H1 (cell line): ENCODE measurements at regions not wholly inside any gene's neighbourhood (a gene's known extent, or its start where the extent isn't known, plus 50 kb on each side); places are given as distances from the start of the nearest gene placed in this dataset.

Source experiments
- CTCF ChIA-PET: fragments of 300-600 bp; sonication (Branson Sonifier 250); formaldehyde crosslinking; loops from one replicate; lab custom pipeline; 2021; ENCODE audit not compliant: partially characterized antibody; lab: Charles Lee
- POLR2A ChIA-PET: fragments of 300-600 bp; sonication (Branson Sonifier 250); formaldehyde crosslinking; loops from one replicate; lab custom pipeline; 2021; ENCODE audit warnings: inconsistent platforms; ENCODE audit not compliant: partially characterized antibody; lab: Charles Lee
- DNase-seq, 2 experiments: peaks; one replicate each; pipeline versions ENCODE4 v3.0.0 to v3.0.0-alpha.2; 2010 to 2022; ENCODE audit warnings: low spot score in 2 of 2, low read depth in 1 of 2, mixed read lengths in 1 of 2
- FAIRE-seq: peaks from 2 replicates; lab custom pipeline; 2011; peaks lifted over from hg19 to GRCh38; lab: Jason Lieb, UNC
- H2AFZ ChIP-seq: 2 replicates; pipeline ENCODE4 v1.8.1; 2012; ENCODE audit warnings: low read length, inconsistent platforms
- H2AK5ac ChIP-seq: 2 replicates; pipeline ENCODE4 v1.6.1; 2013; ENCODE audit warnings: low read depth, low read length
- H2BK120ac ChIP-seq: replicated peaks from 2 replicates; pipeline ENCODE3; 2013; ENCODE audit warnings: low read depth, low read length, inconsistent platforms
- H2BK12ac ChIP-seq: 2 replicates; pipeline ENCODE4 v1.6.1; 2013; ENCODE audit warnings: low read depth, low read length
- H2BK15ac ChIP-seq: 2 replicates; pipeline ENCODE4 v1.6.1; 2013; ENCODE audit warnings: low read length
- H2BK20ac ChIP-seq: 2 replicates; pipeline ENCODE4 v1.6.1; 2013; ENCODE audit warnings: low read length
- H2BK5ac ChIP-seq: 2 replicates; pipeline ENCODE4 v1.6.1; 2013; ENCODE audit warnings: low read depth, low read length
- H3K14ac ChIP-seq: 2 replicates; pipeline ENCODE4 v1.6.1; 2013; ENCODE audit warnings: inconsistent platforms; ENCODE audit not compliant: insufficient read length
- H3K18ac ChIP-seq: 2 replicates; pipeline ENCODE4 v1.6.1; 2013; ENCODE audit warnings: low read length; ENCODE audit errors: extremely low read depth
- H3K23ac ChIP-seq: 2 replicates; pipeline ENCODE4 v1.6.1; 2013; ENCODE audit warnings: inconsistent platforms; ENCODE audit not compliant: insufficient read length
- H3K23me2 ChIP-seq: 2 replicates; pipeline ENCODE4 v1.6.1; 2013; ENCODE audit warnings: low read depth, low read length
- H3K27ac ChIP-seq: 2 replicates; pipeline ENCODE4 v1.6.1; 2011; ENCODE audit warnings: low read depth, low read length, inconsistent platforms
- H3K27me3 ChIP-seq, 4 experiments: replicated peaks in 1 of 4; 1 replicate in 1 of 4; 2 replicates in 3 of 4; pipeline versions ENCODE4 v1.6.1 to v1.8.1; 2011 to 2013; ENCODE audit warnings: low read length in 3 of 4, mild to moderate bottlenecking in 3 of 4, inconsistent platforms in 2 of 4, mixed read lengths in 2 of 4, moderate library complexity in 1 of 4; ENCODE audit not compliant: control insufficient read depth in 3 of 4, insufficient read depth in 3 of 4; ENCODE audit errors: extremely low read depth in 1 of 4
- H3K36me3 ChIP-seq, 4 experiments: 2 replicates each; pipeline versions ENCODE4 v1.6.1 to v1.8.1; 2011 to 2013; ENCODE audit warnings: mild to moderate bottlenecking in 4 of 4, low read length in 3 of 4, moderate library complexity in 2 of 4, control low read depth in 1 of 4, inconsistent platforms in 1 of 4; ENCODE audit not compliant: insufficient read depth in 4 of 4, control insufficient read depth in 2 of 4
- H3K4ac ChIP-seq: replicated peaks from 2 replicates; pipeline ENCODE3; 2013; ENCODE audit warnings: low read length, low read depth, mixed read lengths, inconsistent platforms; ENCODE audit not compliant: insufficient read length
- H3K4me1 ChIP-seq, 4 experiments: replicated peaks in 1 of 4; 1 replicate in 1 of 4; 2 replicates in 3 of 4; pipeline versions ENCODE4 v1.6.1 to v1.8.1; 2011 to 2013; ENCODE audit warnings: low read length in 3 of 4, inconsistent platforms in 2 of 4, mixed read lengths in 1 of 4; ENCODE audit not compliant: insufficient read depth in 4 of 4, control insufficient read depth in 3 of 4
- H3K4me2 ChIP-seq, 2 experiments: 2 replicates each; pipeline versions ENCODE4 v1.6.1 to v1.8.1; 2011 to 2013; ENCODE audit warnings: low read depth in 2 of 2, low read length in 2 of 2, control low read depth in 1 of 2, inconsistent platforms in 1 of 2, mild to moderate bottlenecking in 1 of 2; ENCODE audit not compliant: insufficient read depth in 1 of 2
- H3K4me3 ChIP-seq, 4 experiments: fragments of 200-600, 300-600 bp in 1 of 4; sonication (generic), shearing (Covaris generic), sonication (Bioruptor Twin) in 1 of 4; 2 replicates each; pipeline versions ENCODE4 v1.5.1 to v1.8.1; 2011 to 2016; ENCODE audit warnings: low read length in 4 of 4, low read depth in 3 of 4, control low read depth in 2 of 4, inconsistent platforms in 2 of 4, mild to moderate bottlenecking in 2 of 4, mixed read lengths in 1 of 4, moderate library complexity in 1 of 4; ENCODE audit not compliant: insufficient read depth in 2 of 4; ENCODE audit errors: extremely low read depth in 1 of 4
- H3K56ac ChIP-seq: replicated peaks from 2 replicates; pipeline ENCODE3; 2013; ENCODE audit warnings: low read depth, mild to moderate bottlenecking, mixed read lengths, low read length, inconsistent platforms; ENCODE audit not compliant: insufficient read length
- H3K79me1 ChIP-seq: 2 replicates; pipeline ENCODE4 v1.6.1; 2013; ENCODE audit warnings: low read depth, low read length, control low read depth
- H3K79me2 ChIP-seq, 2 experiments: 2 replicates each; pipeline versions ENCODE4 v1.6.1 to v1.8.1; 2012 to 2013; ENCODE audit warnings: low read length in 2 of 2, mild to moderate bottlenecking in 2 of 2, inconsistent platforms in 1 of 2; ENCODE audit not compliant: insufficient read depth in 2 of 2, control insufficient read depth in 1 of 2
- H3K9ac ChIP-seq, 4 experiments: replicated peaks in 1 of 4; 1 replicate in 1 of 4; 2 replicates in 3 of 4; pipeline versions ENCODE4 v1.6.1 to v1.8.1; 2011 to 2013; ENCODE audit warnings: low read depth in 3 of 4, low read length in 3 of 4, control low read depth in 2 of 4, mild to moderate bottlenecking in 2 of 4, moderate library complexity in 2 of 4, inconsistent platforms in 1 of 4; ENCODE audit errors: extremely low read depth in 1 of 4
- H3K9me3 ChIP-seq, 2 experiments: 2 replicates each; pipeline versions ENCODE4 v1.6.1 to v1.8.1; 2012 to 2013; ENCODE audit warnings: mild to moderate bottlenecking in 2 of 2, moderate library complexity in 2 of 2, control low read depth in 1 of 2, inconsistent platforms in 1 of 2, low read depth in 1 of 2, low read length in 1 of 2, mixed read lengths in 1 of 2; ENCODE audit not compliant: insufficient read depth in 2 of 2
- H4K20me1 ChIP-seq, 2 experiments: replicated peaks in 1 of 2; 2 replicates each; pipeline versions ENCODE3 to v1.8.1; 2011 to 2013; ENCODE audit warnings: inconsistent platforms in 2 of 2, low read length in 2 of 2, mild to moderate bottlenecking in 1 of 2; ENCODE audit not compliant: insufficient read depth in 2 of 2, control insufficient read depth in 1 of 2
- H4K5ac ChIP-seq: 2 replicates; pipeline ENCODE4 v1.6.1; 2013; ENCODE audit warnings: low read length, low read depth, mixed read lengths, inconsistent platforms; ENCODE audit not compliant: insufficient read length
- H4K8ac ChIP-seq: 2 replicates; pipeline ENCODE4 v1.8.0; 2013; ENCODE audit warnings: mild to moderate bottlenecking, moderate library complexity, low read length, inconsistent platforms; ENCODE audit not compliant: insufficient read depth; ENCODE audit errors: extremely low read depth
- H4K91ac ChIP-seq: replicated peaks from 2 replicates; pipeline ENCODE3; 2013; ENCODE audit warnings: low read length, mixed read lengths, inconsistent platforms; ENCODE audit not compliant: insufficient read length
- ATF2 ChIP-seq: IDR thresholded peaks from 2 replicates; pipeline ENCODE4 v1.6.1; 2012; ENCODE audit warnings: low read length, inconsistent platforms
- CBX8 ChIP-seq: fragments of 300-800, 300-1000 bp; sonication (generic); IDR thresholded peaks from 2 replicates; pipeline ENCODE4 v1.7.1; 2016; ENCODE audit warnings: low read depth, low read length, borderline replicate concordance
- CEBPB ChIP-seq: IDR thresholded peaks from 2 replicates; pipeline ENCODE4 v1.6.1; 2012; ENCODE audit warnings: low read depth, low read length
- CHD1 ChIP-seq: IDR thresholded peaks from 2 replicates; pipeline ENCODE4 v1.6.1; 2012; ENCODE audit warnings: low read depth, low read length, improper control_type of control experiment
- JUN ChIP-seq: IDR thresholded peaks from 2 replicates; pipeline ENCODE4 v1.6.1; 2011; ENCODE audit warnings: low read depth, mild to moderate bottlenecking, improper control_type of control experiment, low read length
- JUND ChIP-seq: IDR thresholded peaks from 2 replicates; pipeline ENCODE4 v1.6.1; 2011; ENCODE audit warnings: mild to moderate bottlenecking, improper control_type of control experiment, low read length
- KDM4A ChIP-seq: IDR thresholded peaks from one replicate; pipeline ENCODE4 v1.7.1; 2012; ENCODE audit warnings: low read depth, mild to moderate bottlenecking, moderate library complexity, low read length, inconsistent platforms; ENCODE audit not compliant: severe bottlenecking
- KDM5A ChIP-seq: fragments of 200-600 bp; IDR thresholded peaks from 2 replicates; pipeline ENCODE4 v1.7.1; 2012; ENCODE audit warnings: mild to moderate bottlenecking, low read length, inconsistent platforms, mixed read lengths
- MAX ChIP-seq: IDR thresholded peaks from 2 replicates; pipeline ENCODE4 v1.6.1; 2012; ENCODE audit warnings: inconsistent platforms
- PHF8 ChIP-seq: fragments of 200-600 bp; sonication (generic); conservative IDR thresholded peaks from 2 replicates; pipeline ENCODE4 v1.7.1; 2012; ENCODE audit warnings: low read depth, mild to moderate bottlenecking, inconsistent platforms, low read length, moderate library complexity
- SAP30 ChIP-seq: fragments of 300-600 bp; sonication (generic); IDR thresholded peaks from 2 replicates; pipeline ENCODE4 v1.7.1; 2012; ENCODE audit warnings: low read length, moderate library complexity, mild to moderate bottlenecking, inconsistent platforms; ENCODE audit not compliant: insufficient read depth, insufficient replicate concordance
- TAF1 ChIP-seq: IDR thresholded peaks from 2 replicates; pipeline ENCODE4 v1.6.1; 2011; ENCODE audit warnings: mild to moderate bottlenecking, low read depth, low read length
- ZNF274 ChIP-seq: IDR thresholded peaks from 2 replicates; pipeline ENCODE4 v1.7.0; 2012; ENCODE audit warnings: low read length, borderline replicate concordance; ENCODE audit errors: extremely low read depth
- WGBS, 2 experiments: shearing (Covaris generic) in 1 of 2; methylation state at CpG; one replicate each; pipeline versions ENCODE4 v1.1.6 to v1.1.7; 2013 to 2015; ENCODE audit warnings: low lambda C conversion rate in 2 of 2, mixed read lengths in 2 of 2, inconsistent platforms in 1 of 2, low coverage in 1 of 2, missing lambda C conversion rate in 1 of 2; ENCODE audit not compliant: insufficient replicate concordance in 2 of 2, insufficient coverage in 1 of 2, insufficient read length in 1 of 2; ENCODE audit errors: extremely low coverage in 1 of 2, missing lambda C conversion rate in 1 of 2; 5-methylcytosine and 5-hydroxymethylcytosine counted together

GRCh38 chr5:116844015-116844414 lies 269.4 kb upstream of the SEMA6A start:
- FAIRE-seq, result no peak
- Histone ChIP-seq H3K79me1 (no peaks in the 10 kb centered on the region), H3K23ac (no peak overlapping the region), H3K9ac (no peak overlapping the region), H2BK5ac (no peak overlapping the region), H3K4me1 (no peaks in the 10 kb centered on the region), H2BK120ac (no peak overlapping the region), H4K91ac (no peak overlapping the region), H3K79me2 (no peaks in the 10 kb centered on the region), H3K4ac (no peak overlapping the region), H4K20me1 (no peaks in the 10 kb centered on the region), H2BK20ac (no peak overlapping the region), H3K27me3 (no peaks in the 10 kb centered on the region), H3K18ac (no peak overlapping the region), H2AK5ac (no peak overlapping the region), H3K56ac (no peak overlapping the region), H4K8ac (no peak overlapping the region), H3K14ac (no peak overlapping the region), H2AFZ (no peak overlapping the region), H3K27ac (no peak overlapping the region), H3K36me3 (no peaks in the 10 kb centered on the region), H4K5ac (no peak overlapping the region), H3K9me3 (no peaks in the 10 kb centered on the region), H3K4me2 (no peak overlapping the region), H2BK15ac (no peak overlapping the region), H2BK12ac (no peak overlapping the region), H3K4me3 (no peak overlapping the region), H3K23me2 (no peaks in the 10 kb centered on the region)
- no peak for DNase-seq
- CTCF ChIA-PET, result interaction anchor here (0.6 to 0.8 kb wide), 2 partner anchors 11 to 34 kb away, joined by 3 read pairs; no protein-coding TSS in a partner anchor
- POLR2A ChIA-PET, result no interaction called here
- whole genome bisulfite sequencing, 2 experiments, result 87% methylated on average over 3 of the region's 3 CpGs; no CpG with 5 or more reads in 1 of the 2 experiments
- TF ChIP-seq JUND (no peak), MAX (no peak), CBX8 (no peak), KDM4A (no peak), ATF2 (no peak), SAP30 (no peak), JUN (no peak), CEBPB (no peak), CHD1 (no peak), PHF8 (no peak), TAF1 (no peak), ZNF274 (no peak), KDM5A (no peak)
